ENCODE measurements at regions not wholly inside any gene's neighbourhood (a gene's known extent, or its start where the extent isn't known, plus 50 kb on each side); places are given as distances from the start of the nearest gene placed in this dataset.
"Not testable (repeated sequence)": the region's sequence is repeated elsewhere in the genome, so short reads cannot be mapped to it uniquely, and the experiment has no call there.

DNA sequence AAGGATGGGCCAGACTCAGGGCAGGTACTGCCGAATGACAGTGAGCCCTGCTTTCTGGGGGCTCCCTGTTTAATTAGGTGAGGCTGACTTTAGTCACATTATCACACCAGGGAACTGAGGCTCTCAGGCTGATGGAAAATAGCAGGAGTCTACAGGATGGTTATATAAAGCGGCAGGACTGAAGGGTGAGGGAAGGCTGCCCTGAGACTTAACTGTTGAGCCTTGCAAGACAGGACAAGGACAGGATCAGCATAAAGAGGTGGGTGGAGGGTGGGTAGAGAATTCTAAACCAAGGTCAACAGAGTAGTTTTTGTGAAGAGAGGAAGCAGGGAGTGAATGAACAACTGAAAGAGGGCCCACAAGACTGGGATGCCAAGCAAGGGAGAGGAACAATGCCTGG, 330.1 kb downstream of the SPATA31A6 start:
- H3K4me3 Mint-ChIP-seq; H3K9me3 Mint-ChIP-seq; CTCF ChIA-PET; H3K27me3 Mint-ChIP-seq; DNase-seq; H3K27ac Mint-ChIP-seq; H3K4me1 Mint-ChIP-seq (ENCODE audit: low read depth); intact Hi-C loops (cut with micrococcal nuclease); POLR2A ChIA-PET; H3K36me3 Mint-ChIP-seq: not testable (repeated sequence)

DNA sequence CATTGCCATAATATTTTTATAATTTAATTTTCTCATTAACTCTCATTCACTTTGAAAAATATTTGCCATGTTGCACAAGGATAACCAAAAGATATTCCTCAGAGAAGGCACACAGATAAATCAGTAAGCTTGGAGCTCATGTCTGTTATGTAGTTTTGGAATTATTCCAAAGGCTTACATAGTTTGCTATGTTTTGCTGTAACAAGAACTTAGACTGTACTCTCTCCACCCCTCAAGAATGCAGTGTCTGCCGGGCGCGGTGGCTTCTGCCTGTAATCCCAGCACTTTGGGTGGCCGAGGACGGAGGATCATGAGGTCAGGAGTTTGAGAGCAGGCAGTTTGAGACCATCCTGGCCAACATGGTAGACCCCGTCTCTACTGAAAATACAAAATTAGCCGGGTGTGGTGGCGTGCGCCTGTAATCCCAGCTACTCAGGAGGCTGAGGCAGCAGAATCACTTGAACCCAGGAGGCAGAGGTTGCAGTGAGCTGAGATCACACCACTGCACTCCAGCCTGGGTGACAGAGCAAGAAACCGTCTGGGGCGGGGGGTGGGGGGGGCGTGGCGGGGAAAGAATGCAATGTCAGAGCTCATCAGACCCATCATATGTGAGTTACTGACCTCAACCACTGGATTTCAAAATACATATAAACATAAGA, 351.0 kb downstream of the SPATA31A6 start:
- POLR2A ChIA-PET; DNase-seq; H3K4me1 Mint-ChIP-seq (ENCODE audit: low read depth); H3K27ac Mint-ChIP-seq; CTCF ChIA-PET; H3K9me3 Mint-ChIP-seq; intact Hi-C loops (cut with micrococcal nuclease); H3K27me3 Mint-ChIP-seq; H3K36me3 Mint-ChIP-seq; H3K4me3 Mint-ChIP-seq: not testable (repeated sequence)

DNA sequence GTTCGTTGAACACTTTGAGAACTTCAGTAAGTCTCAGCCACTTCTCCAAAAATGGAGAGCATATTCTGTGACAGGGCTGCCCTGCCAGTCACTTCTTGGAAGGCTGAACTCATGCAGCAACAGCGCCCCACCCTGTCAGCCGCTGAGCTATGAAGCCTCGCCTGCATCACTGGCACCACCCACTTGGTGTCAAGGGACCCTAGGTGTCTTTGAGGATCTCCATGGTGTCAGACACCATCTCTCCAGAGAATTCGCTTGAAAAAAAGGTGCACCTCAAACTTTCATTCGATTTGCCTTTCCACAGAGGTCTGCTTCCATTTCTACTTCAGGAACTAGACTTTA, 351.5 kb downstream of the SPATA31A6 start:
- intact Hi-C loops (cut with micrococcal nuclease); H3K4me3 Mint-ChIP-seq; H3K27me3 Mint-ChIP-seq; H3K27ac Mint-ChIP-seq; H3K4me1 Mint-ChIP-seq (ENCODE audit: low read depth); CTCF ChIA-PET; POLR2A ChIA-PET; H3K9me3 Mint-ChIP-seq; H3K36me3 Mint-ChIP-seq: not testable (repeated sequence)
- DNase-seq, result peak; percentile 63

DNA sequence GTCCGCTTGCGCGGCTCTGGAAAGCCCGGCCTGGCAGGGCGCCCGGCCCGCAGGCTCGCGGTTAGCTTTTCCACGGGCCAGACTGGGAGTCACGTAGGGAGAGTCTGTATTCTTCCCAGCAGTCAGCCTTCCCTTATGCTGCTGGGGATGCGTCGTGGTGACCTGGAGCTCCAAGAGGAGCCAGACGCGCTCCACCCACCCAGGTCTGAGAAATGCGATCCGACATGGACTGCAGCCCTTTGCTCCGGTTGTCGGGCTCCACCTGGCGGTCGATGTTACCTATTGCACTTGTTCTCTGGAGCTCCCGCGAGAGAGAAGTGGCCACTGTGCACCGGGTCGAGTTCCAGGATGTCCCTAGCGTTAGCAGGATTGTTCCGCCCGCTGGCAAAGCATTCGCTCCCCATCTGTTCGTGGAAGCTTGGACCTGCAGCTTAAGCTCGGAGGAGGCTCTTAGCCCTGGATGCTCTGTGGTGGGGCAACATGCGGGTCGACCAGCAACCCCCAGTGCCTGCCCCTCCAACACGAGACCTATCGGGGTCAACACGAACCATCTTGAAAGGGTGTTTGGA, 367.4 kb downstream of the SPATA31A6 start:
- DNase-seq, H3K27ac Mint-ChIP-seq: not testable (repeated sequence)

DNA sequence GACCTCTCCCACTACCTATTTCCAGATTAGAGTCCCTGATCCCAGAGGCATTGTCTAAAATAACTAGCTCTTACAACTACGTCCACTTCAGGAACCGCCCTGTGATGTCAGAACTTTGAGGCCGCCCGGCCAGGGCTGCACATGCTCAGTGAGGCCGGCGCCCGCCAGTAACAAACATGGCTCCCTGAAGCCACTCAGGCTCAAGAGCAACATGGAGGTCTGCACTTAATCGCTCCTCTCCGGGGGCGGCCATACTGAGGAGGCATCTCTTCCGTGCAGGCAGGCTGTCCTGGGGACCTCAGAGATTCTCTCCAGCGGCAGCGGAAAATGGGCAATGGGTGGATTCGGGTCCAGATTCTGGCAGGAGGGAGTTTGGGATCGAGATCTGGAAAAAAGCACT, 385.1 kb downstream of the SPATA31A6 start:
- H3K27me3 Mint-ChIP-seq; H3K36me3 Mint-ChIP-seq; CTCF ChIA-PET; DNase-seq; H3K27ac Mint-ChIP-seq; intact Hi-C loops (cut with micrococcal nuclease); H3K4me1 Mint-ChIP-seq (ENCODE audit: low read depth); H3K9me3 Mint-ChIP-seq; H3K4me3 Mint-ChIP-seq; POLR2A ChIA-PET: not testable (repeated sequence)

More for the DNA sequence above, 367.4 kb downstream of the SPATA31A6 start:
- H3K36me3 Mint-ChIP-seq; intact Hi-C loops (cut with micrococcal nuclease); H3K27me3 Mint-ChIP-seq; H3K4me3 Mint-ChIP-seq; POLR2A ChIA-PET; CTCF ChIA-PET; H3K4me1 Mint-ChIP-seq (ENCODE audit: low read depth); H3K9me3 Mint-ChIP-seq: not testable (repeated sequence)

DNA sequence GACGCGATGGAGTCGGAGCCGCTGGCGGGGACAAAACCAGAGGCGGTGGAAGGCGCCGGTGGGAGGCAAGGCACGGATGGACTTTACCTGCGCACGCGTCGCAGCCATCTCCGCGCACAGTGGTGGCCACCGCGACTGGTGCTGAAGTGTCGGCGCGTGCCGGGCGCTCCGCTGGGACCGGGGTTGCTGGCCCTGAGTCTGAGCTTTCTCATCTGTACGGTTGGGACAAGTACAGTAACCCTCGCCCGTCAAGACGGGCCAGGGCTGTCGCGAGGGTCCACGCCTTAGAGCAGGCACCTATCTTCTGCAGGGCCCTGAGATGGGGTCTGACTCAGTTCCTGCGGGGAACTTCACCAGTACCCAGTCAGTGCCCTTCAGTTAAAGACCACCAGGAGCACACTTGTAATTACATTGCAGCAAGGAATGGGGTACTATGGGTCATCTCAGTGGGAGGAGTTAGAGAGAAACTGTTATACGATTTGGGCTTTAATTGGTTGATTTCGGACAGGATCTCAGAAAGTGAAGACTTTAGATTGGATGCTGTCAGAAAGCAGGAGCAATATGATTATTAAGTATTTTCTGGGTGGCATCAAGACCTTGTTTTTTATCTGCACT, 385.6 kb downstream of the SPATA31A6 start:
- H3K9me3 Mint-ChIP-seq; H3K27me3 Mint-ChIP-seq; H3K36me3 Mint-ChIP-seq; intact Hi-C loops (cut with micrococcal nuclease); POLR2A ChIA-PET; H3K4me1 Mint-ChIP-seq (ENCODE audit: low read depth); CTCF ChIA-PET; H3K27ac Mint-ChIP-seq; H3K4me3 Mint-ChIP-seq: not testable (repeated sequence)
- peak; percentile 20 for DNase-seq

DNA sequence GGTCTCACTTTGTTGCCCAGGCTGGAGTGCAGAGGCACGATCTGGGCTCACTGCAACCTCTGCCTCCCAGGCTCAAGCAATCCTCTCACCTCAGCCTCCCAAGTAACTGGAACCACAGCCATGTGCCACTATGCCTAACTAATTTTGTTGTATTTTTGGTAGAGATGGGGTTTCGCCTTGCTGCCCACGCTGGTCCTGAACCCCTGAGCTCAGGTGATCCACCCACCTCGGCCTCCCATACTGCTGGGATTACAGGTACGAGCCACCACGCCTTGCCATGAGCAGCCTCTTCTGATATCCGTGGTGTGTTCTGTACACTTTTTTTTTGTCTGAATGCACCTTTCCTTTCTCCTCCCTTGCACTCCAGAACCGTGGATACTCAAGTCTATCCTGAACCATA, 394.4 kb downstream of the SPATA31A6 start:
- CTCF ChIA-PET; H3K27me3 Mint-ChIP-seq; POLR2A ChIA-PET; H3K9me3 Mint-ChIP-seq; H3K4me3 Mint-ChIP-seq; DNase-seq; intact Hi-C loops (cut with micrococcal nuclease); H3K4me1 Mint-ChIP-seq (ENCODE audit: low read depth); H3K36me3 Mint-ChIP-seq; H3K27ac Mint-ChIP-seq: not testable (repeated sequence)
